Glutamatergic neuron (in vitro differentiated cells): ENCODE measurements at regions not wholly inside any gene's neighbourhood (a gene's known extent, or its start where the extent isn't known, plus 50 kb on each side); places are given as distances from the start of the nearest gene placed in this dataset.

Experiments
- DNase-seq: peaks from one replicate; pipeline ENCODE4 v3.0.0; 2022
- H3K27ac Mint-ChIP-seq: one replicate; pipeline ENCODE4 v1.8.0; 2020; ENCODE audit warnings: mild to moderate bottlenecking, mixed read lengths, inconsistent platforms; ENCODE audit not compliant: unreplicated experiment
- H3K27me3 Mint-ChIP-seq: one replicate; pipeline ENCODE4 v1.8.0; 2020; ENCODE audit warnings: mild to moderate bottlenecking, moderate library complexity, mixed read lengths, inconsistent platforms; ENCODE audit not compliant: unreplicated experiment
- H3K36me3 Mint-ChIP-seq: one replicate; pipeline ENCODE4 v1.8.0; 2020; ENCODE audit warnings: mild to moderate bottlenecking, mixed read lengths, inconsistent platforms; ENCODE audit not compliant: unreplicated experiment
- H3K4me1 Mint-ChIP-seq: one replicate; pipeline ENCODE4 v1.8.0; 2020; ENCODE audit warnings: mild to moderate bottlenecking, low read depth, mixed read lengths, inconsistent platforms; ENCODE audit not compliant: unreplicated experiment
- H3K4me3 Mint-ChIP-seq: one replicate; pipeline ENCODE4 v1.8.0; 2020; ENCODE audit warnings: mild to moderate bottlenecking, mixed read lengths, inconsistent platforms; ENCODE audit not compliant: unreplicated experiment
- H3K9me3 Mint-ChIP-seq: one replicate; pipeline ENCODE4 v1.8.0; 2020; ENCODE audit warnings: mild to moderate bottlenecking, moderate library complexity, mixed read lengths, inconsistent platforms; ENCODE audit not compliant: unreplicated experiment
- TF ChIP-seq, protein P1 (sequence below): fragments of 200-600 bp; sonication (generic); IDR thresholded peaks from one replicate; pipeline ENCODE4 v1.5.0; 2021; ENCODE audit not compliant: partially characterized antibody, unreplicated experiment

DNA sequence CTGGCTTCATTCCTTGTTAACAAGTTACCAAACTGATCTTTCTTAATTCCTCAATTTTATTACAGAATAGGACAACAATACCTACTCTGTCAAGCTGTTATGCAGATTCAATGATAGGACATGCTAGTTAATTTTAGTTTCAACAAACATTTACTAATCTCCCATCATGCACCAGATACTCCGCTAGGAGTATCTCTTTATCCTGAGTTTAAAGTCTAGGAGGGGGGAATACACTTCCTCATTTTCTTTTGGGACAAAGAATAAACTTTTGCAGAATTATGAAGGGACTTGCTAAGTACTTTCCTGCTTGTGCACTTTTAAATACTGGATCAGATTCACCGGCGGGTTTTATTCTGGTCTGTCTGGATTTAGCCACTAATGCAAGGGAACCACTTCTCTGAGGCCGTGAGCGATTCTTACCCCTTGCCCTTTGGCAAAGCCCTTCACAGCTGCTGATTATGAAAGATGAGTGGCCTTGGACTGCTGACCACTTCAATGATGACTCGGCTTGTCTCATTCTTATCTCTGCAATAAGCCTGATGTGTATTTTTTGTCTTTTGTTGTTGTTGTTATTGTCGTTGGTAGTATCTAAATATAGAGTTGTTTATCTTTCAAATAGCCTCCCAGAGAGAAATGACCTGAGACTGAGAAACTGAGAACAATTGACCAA lies 73.9 kb downstream of the RMI1 start:
- TF ChIP-seq, protein P1, sequence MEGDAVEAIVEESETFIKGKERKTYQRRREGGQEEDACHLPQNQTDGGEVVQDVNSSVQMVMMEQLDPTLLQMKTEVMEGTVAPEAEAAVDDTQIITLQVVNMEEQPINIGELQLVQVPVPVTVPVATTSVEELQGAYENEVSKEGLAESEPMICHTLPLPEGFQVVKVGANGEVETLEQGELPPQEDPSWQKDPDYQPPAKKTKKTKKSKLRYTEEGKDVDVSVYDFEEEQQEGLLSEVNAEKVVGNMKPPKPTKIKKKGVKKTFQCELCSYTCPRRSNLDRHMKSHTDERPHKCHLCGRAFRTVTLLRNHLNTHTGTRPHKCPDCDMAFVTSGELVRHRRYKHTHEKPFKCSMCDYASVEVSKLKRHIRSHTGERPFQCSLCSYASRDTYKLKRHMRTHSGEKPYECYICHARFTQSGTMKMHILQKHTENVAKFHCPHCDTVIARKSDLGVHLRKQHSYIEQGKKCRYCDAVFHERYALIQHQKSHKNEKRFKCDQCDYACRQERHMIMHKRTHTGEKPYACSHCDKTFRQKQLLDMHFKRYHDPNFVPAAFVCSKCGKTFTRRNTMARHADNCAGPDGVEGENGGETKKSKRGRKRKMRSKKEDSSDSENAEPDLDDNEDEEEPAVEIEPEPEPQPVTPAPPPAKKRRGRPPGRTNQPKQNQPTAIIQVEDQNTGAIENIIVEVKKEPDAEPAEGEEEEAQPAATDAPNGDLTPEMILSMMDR, result no peak
- Mint-ChIP-seq H3K9me3 (no peaks in the 10 kb centered on the region), H3K27me3 (peaks cover 3% of the 10 kb centered on the region), H3K36me3 (no peaks in the 10 kb centered on the region), H3K4me3 (no peak overlapping the region), H3K27ac (no peak overlapping the region), H3K4me1 (no peaks in the 10 kb centered on the region)
- no peak for DNase-seq

DNA sequence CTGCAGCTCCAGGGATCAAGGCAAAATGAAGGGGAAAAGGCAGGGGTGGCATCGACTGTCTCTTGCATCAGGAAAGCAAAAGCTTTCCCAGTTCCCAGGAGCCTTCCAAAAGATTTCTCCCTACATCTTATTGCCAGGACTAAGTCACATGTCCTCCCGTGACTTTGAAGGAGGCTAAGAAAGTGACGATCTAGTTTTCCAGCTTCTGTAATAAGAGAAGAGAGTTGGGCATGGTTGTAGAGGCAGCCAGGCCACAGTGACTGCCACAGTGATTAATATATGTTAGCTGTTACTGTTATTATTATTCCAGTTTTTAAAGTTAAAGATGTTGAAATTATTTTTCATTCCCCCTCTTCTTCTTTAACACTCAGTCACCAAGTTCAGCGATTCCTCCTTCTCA lies 77.1 kb downstream of the RMI1 start:
- no peak for DNase-seq
- Mint-ChIP-seq H3K4me1 (no peaks in the 10 kb centered on the region), H3K27ac (no peak overlapping the region), H3K27me3 (peaks cover 2% of the 10 kb centered on the region), H3K9me3 (no peaks in the 10 kb centered on the region), H3K36me3 (no peaks in the 10 kb centered on the region), H3K4me3 (no peak overlapping the region)
- TF ChIP-seq, protein P1, result no peak

DNA sequence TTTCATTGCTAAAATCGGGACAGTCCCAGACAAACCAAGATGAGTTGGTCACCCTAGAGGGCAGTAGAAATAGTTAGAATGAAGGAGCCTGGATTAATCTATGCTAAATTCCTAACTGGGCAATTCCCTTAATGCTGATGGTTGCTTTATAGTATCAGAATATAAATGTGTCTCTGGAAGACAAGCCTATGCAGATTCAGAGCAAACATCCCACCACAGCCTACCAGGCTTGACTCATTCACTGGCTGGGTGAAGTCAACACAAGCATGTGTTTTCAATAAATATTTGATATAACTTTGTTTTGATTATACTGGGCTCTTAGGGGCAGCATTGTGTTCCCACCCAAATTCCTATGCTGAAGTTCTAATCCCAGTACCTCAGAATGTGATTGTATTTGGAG lies 79.3 kb downstream of the RMI1 start:
- H3K9me3 Mint-ChIP-seq, result no peaks in the 10 kb centered on the region
- no peak overlapping the region for H3K4me3 Mint-ChIP-seq
- no peak overlapping the region for H3K27ac Mint-ChIP-seq
- H3K36me3 Mint-ChIP-seq, result no peaks in the 10 kb centered on the region
- H3K27me3 Mint-ChIP-seq, result no peaks in the 10 kb centered on the region
- TF ChIP-seq, protein P1, result no peak
- no peaks in the 10 kb centered on the region for H3K4me1 Mint-ChIP-seq
- DNase-seq, result no peak

DNA sequence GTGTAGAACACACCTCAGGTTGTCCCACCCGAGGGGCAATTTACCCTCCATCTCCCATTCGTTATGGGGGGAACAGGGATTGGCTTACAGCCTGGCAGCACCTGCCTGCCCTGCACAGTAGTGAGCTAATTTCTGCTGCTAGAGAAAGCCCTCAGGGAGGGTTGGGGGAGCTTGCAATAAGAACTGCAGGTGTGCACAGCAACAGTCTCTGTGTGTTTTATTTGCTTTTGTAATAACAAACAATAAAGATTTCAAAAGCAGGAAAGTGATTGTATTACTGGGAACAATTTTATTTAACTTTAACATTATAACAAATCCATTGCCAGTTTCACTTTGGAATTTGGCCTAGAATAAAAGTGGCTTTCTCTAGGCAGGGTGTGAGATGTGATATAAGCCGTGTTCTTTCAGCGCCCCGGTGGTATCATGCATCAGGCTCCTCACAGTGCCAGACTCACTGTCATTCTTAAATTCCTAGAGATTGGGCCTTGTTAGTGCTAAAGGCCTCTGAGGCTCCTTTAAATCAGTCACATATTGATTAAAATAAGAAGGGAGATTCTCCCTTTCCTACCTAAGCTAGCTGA lies 81.1 kb downstream of the RMI1 start:
- no peak overlapping the region for H3K4me3 Mint-ChIP-seq
- no peaks in the 10 kb centered on the region for H3K9me3 Mint-ChIP-seq
- H3K27me3 Mint-ChIP-seq, result no peaks in the 10 kb centered on the region
- H3K27ac Mint-ChIP-seq, result no peak overlapping the region
- no peaks in the 10 kb centered on the region for H3K4me1 Mint-ChIP-seq
- no peak for DNase-seq
- TF ChIP-seq, protein P1, result no peak
- no peaks in the 10 kb centered on the region for H3K36me3 Mint-ChIP-seq

DNA sequence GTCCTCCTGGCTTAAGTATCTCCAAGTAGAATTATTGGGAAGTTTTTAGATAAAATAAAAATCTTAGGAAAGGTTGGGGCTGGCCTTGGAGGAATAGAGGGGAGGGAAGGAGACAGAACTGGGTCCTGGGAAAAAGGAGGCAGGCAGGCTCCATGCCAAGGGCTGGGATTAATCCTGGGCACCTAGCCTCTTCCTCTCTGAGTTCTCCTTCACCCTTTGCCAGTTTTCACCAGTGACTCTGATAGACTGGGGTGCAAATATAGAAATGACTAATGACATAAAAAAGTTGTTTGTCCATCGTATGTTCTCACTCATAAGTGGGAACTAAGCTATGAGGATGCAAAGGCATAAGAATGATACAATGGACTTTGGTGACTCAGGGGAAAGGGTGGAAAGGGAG lies 81.9 kb downstream of the RMI1 start:
- Mint-ChIP-seq H3K36me3 (no peaks in the 10 kb centered on the region), H3K9me3 (no peaks in the 10 kb centered on the region), H3K4me3 (no peak overlapping the region), H3K4me1 (no peaks in the 10 kb centered on the region), H3K27me3 (no peaks in the 10 kb centered on the region), H3K27ac (no peak overlapping the region)
- no peak for DNase-seq
- TF ChIP-seq, protein P1, result no peak
